ENCODE measurements at regions not wholly inside any gene's neighbourhood (a gene's known extent, or its start where the extent isn't known, plus 50 kb on each side); places are given as distances from the start of the nearest gene placed in this dataset.

- Histone ChIP-seq H3K4me3 (ENCODE audit: control insufficient read depth in 2 of 3, extremely low read depth in 1 of 3, insufficient read depth in 2 of 3, low read depth in 1 of 3, low read length in 3 of 3) (no peak overlapping the region), H3K27ac (ENCODE audit: control insufficient read depth, insufficient read depth, low read length) (no peak overlapping the region), H3K4me2 (ENCODE audit: control insufficient read depth, extremely low read depth, insufficient read depth, low read depth, low read length) (no peak overlapping the region), H3K9me1 (ENCODE audit: control insufficient read depth, extremely low read depth, insufficient read depth, low read length) (no peaks in the 10 kb centered on the region), H2AFZ (ENCODE audit: control insufficient read depth, low read length) (no peak overlapping the region), H3K4me1 (ENCODE audit: control insufficient read depth, extremely low read depth, insufficient read depth, low read length) (no peaks in the 10 kb centered on the region), H3K9me3 (ENCODE audit: control insufficient read depth, low read depth, low read length) (no peaks in the 10 kb centered on the region), H3K36me3 (ENCODE audit: control insufficient read depth in 2 of 2, extremely low read depth in 1 of 2, insufficient read depth in 2 of 2, low read length in 2 of 2) (no peaks in the 10 kb centered on the region), H3K27me3 (ENCODE audit: control insufficient read depth, extremely low read depth, insufficient read depth, low read length) (no peaks in the 10 kb centered on the region), H4K20me1 (ENCODE audit: control insufficient read depth, extremely low read depth, insufficient read depth, low read length) (no peaks in the 10 kb centered on the region), H3K9ac (ENCODE audit: control insufficient read depth, extremely low read depth, insufficient read depth, low read length) (no peak overlapping the region), H3K79me2 (ENCODE audit: control insufficient read depth, insufficient read depth, low read length) (no peaks in the 10 kb centered on the region)
- dilution Hi-C loops (cut with MboI; ENCODE audit: extremely low pct_ligation_motif_present, low sequenced_read_pairs): no loop called here
- TF ChIP-seq EZH2 (IDR thresholded peaks at IDR 0.05; ENCODE audit: low read length) (no peak), CTCF (optimal IDR thresholded peaks at IDR 0.05 in 1 of 3, IDR thresholded peaks at IDR 0.05 in 1 of 3, conservative IDR thresholded peaks at IDR 0.05 in 1 of 3; ENCODE audit: extremely low read depth in 1 of 3, insufficient read depth in 2 of 3, low read length in 3 of 3) (no peak)
- DNase-seq (ENCODE audit: low read depth, low spot score) (no peak), FAIRE-seq (no peak)
Observed at GRCh38 chr3:181174022-181174421, 184.5 kb upstream of the DNAJC19 start.

GRCh38 chr3:181173227-181173626, 183.7 kb upstream of the DNAJC19 start:
- FAIRE-seq (no peak), DNase-seq (ENCODE audit: low read depth, low spot score) (no peak)
- Histone ChIP-seq H3K4me1 (ENCODE audit: control insufficient read depth, extremely low read depth, insufficient read depth, low read length) (no peaks in the 10 kb centered on the region), H4K20me1 (ENCODE audit: control insufficient read depth, extremely low read depth, insufficient read depth, low read length) (no peaks in the 10 kb centered on the region), H3K36me3 (ENCODE audit: control insufficient read depth in 2 of 2, extremely low read depth in 1 of 2, insufficient read depth in 2 of 2, low read length in 2 of 2) (no peaks in the 10 kb centered on the region), H3K79me2 (ENCODE audit: control insufficient read depth, insufficient read depth, low read length) (no peaks in the 10 kb centered on the region), H3K4me2 (ENCODE audit: control insufficient read depth, extremely low read depth, insufficient read depth, low read depth, low read length) (no peak overlapping the region), H3K9me1 (ENCODE audit: control insufficient read depth, extremely low read depth, insufficient read depth, low read length) (no peaks in the 10 kb centered on the region), H3K4me3 (ENCODE audit: control insufficient read depth in 2 of 3, extremely low read depth in 1 of 3, insufficient read depth in 2 of 3, low read depth in 1 of 3, low read length in 3 of 3) (no peak overlapping the region), H3K9me3 (ENCODE audit: control insufficient read depth, low read depth, low read length) (no peaks in the 10 kb centered on the region), H2AFZ (ENCODE audit: control insufficient read depth, low read length) (no peak overlapping the region), H3K27ac (ENCODE audit: control insufficient read depth, insufficient read depth, low read length) (no peak overlapping the region), H3K9ac (ENCODE audit: control insufficient read depth, extremely low read depth, insufficient read depth, low read length) (no peak overlapping the region), H3K27me3 (ENCODE audit: control insufficient read depth, extremely low read depth, insufficient read depth, low read length) (no peaks in the 10 kb centered on the region)
- dilution Hi-C loops (cut with MboI; ENCODE audit: extremely low pct_ligation_motif_present, low sequenced_read_pairs): no loop called here
- TF ChIP-seq EZH2 (IDR thresholded peaks at IDR 0.05; ENCODE audit: low read length) (no peak), CTCF (optimal IDR thresholded peaks at IDR 0.05 in 1 of 3, IDR thresholded peaks at IDR 0.05 in 1 of 3, conservative IDR thresholded peaks at IDR 0.05 in 1 of 3; ENCODE audit: extremely low read depth in 1 of 3, insufficient read depth in 2 of 3, low read length in 3 of 3) (no peak)
